ENCODE measurements at regions not wholly inside any gene's neighbourhood (a gene's known extent, or its start where the extent isn't known, plus 50 kb on each side); places are given as distances from the start of the nearest gene placed in this dataset.

DNA sequence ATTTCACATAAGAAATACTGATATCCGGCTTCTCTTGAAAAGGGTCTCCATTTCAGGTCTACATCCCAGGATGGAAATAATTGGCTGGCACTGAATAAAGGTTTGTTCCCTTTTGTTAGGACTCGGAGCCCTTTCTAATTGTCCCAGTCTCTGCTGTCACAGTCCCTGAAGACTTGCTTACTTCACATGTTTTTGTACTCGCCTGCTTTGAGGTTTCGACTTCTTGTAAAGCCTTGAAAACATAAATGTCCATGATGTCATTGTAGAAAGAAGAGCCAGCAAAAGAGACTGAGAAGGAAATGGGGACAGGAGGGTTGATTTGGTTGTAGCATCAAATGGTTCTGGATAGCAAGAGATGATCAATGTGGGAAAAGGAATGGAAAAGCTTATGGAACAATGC lies 963.4 kb upstream of the SEMA6D start:
- H3K9me3 ChIP-seq (ENCODE audit: control insufficient read depth, insufficient read depth, low read depth, low read length): 0 out of 2 replicates have a peak, but pooled peaks cover 12% of the 10 kb centered on the region
- H3K27ac ChIP-seq (ENCODE audit: low read depth, low read length): no peak overlapping the region
- no peak overlapping the region for H3K9ac ChIP-seq (ENCODE audit: low read length)
- H3K36me3 ChIP-seq (ENCODE audit: control insufficient read depth, insufficient read depth, low read length): no peaks in the 10 kb centered on the region
- no peak overlapping the region for H3K4me3 ChIP-seq (ENCODE audit: low read depth, low read length)
- H3K4me1 ChIP-seq (ENCODE audit: control insufficient read depth, insufficient read depth, low read length): no peaks in the 10 kb centered on the region
- no peaks in the 10 kb centered on the region for H3K27me3 ChIP-seq (ENCODE audit: control insufficient read depth, insufficient read depth, low read length)

DNA sequence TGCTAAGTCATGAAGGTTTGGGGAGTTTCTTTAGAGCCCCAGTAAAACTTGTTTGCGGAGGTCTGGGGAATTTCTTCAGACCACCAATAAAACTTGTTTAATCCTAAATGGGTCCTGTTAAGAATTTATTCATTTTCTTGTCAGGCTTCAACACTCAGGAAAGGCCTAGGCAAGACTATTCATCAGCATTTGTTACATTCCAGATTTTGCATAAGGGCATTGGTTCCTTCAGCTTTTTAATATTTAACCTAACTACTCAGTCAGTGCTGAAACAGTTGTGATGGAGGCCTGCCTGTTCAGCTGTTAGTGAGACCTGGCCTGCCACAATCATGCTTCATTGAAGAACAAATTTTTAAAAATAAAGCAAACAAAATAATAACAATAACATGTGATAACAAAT lies 954.2 kb upstream of the SEMA6D start:
- Histone ChIP-seq H3K27ac (ENCODE audit: low read depth, low read length) (no peak overlapping the region), H3K9ac (ENCODE audit: low read length) (no peak overlapping the region), H3K36me3 (ENCODE audit: control insufficient read depth, insufficient read depth, low read length) (no peaks in the 10 kb centered on the region), H3K9me3 (ENCODE audit: control insufficient read depth, insufficient read depth, low read depth, low read length) (peaks cover 10% of the 10 kb centered on the region), H3K4me1 (ENCODE audit: control insufficient read depth, insufficient read depth, low read length) (no peaks in the 10 kb centered on the region), H3K27me3 (ENCODE audit: control insufficient read depth, insufficient read depth, low read length) (no peaks in the 10 kb centered on the region), H3K4me3 (ENCODE audit: low read depth, low read length) (no peak overlapping the region)

DNA sequence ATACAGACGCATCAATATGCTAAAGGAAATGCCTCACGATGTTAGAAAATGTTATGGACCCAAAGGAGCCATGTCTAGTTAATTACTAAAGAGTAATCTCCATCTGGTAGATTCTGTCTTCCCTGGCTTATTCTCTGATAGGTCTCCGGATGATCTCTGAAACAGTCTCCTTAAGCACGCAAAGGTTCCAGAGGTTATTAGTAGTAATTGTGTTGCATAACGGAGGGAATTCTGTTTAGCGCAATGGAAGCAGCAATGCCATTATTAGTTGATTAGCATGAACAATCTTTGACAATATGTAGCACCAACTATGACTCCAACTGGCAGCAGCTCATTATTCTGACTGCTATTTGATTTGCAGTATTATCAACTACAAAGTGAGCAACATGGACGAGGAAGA lies 952.5 kb upstream of the SEMA6D start:
- peaks cover 26% of the 10 kb centered on the region for H3K9me3 ChIP-seq (ENCODE audit: control insufficient read depth, insufficient read depth, low read depth, low read length)
- no peak overlapping the region for H3K9ac ChIP-seq (ENCODE audit: low read length)

DNA sequence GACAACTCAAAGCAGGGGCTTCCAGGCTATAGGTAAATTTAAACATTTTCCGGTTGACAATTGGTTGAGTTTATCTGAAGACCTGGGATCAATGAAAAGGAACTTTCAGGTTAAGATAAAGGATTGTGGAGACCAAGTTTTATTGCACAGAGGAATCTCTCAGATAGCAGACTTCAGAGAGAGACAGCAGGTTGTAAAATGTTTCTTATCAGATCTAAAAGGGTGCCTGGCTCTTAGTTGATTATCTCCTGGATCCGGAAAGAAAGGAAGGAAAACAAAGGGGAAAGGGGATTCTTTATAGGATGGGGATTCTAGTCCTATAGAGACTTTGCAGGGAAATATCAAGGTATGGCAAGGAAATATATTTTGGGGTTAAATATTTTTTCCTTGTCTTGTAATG lies 951.3 kb upstream of the SEMA6D start:
- H3K4me3 ChIP-seq (ENCODE audit: low read depth, low read length): no peak overlapping the region
- H3K36me3 ChIP-seq (ENCODE audit: control insufficient read depth, insufficient read depth, low read length): no peaks in the 10 kb centered on the region
- H3K4me1 ChIP-seq (ENCODE audit: control insufficient read depth, insufficient read depth, low read length): no peaks in the 10 kb centered on the region
- no peaks in the 10 kb centered on the region for H3K27me3 ChIP-seq (ENCODE audit: control insufficient read depth, insufficient read depth, low read length)
- H3K9me3 ChIP-seq (ENCODE audit: control insufficient read depth, insufficient read depth, low read depth, low read length): peaks cover 27% of the 10 kb centered on the region
- H3K27ac ChIP-seq (ENCODE audit: low read depth, low read length): no peak overlapping the region; the same call in 1 of the 2 replicates
- H3K9ac ChIP-seq (ENCODE audit: low read length): no peak overlapping the region

More for the DNA sequence above, 952.5 kb upstream of the SEMA6D start:
- no peaks in the 10 kb centered on the region for H3K27me3 ChIP-seq (ENCODE audit: control insufficient read depth, insufficient read depth, low read length)
- H3K36me3 ChIP-seq (ENCODE audit: control insufficient read depth, insufficient read depth, low read length): no peaks in the 10 kb centered on the region
- H3K4me1 ChIP-seq (ENCODE audit: control insufficient read depth, insufficient read depth, low read length): no peaks in the 10 kb centered on the region
- no peak overlapping the region for H3K4me3 ChIP-seq (ENCODE audit: low read depth, low read length)
- no peak overlapping the region for H3K27ac ChIP-seq (ENCODE audit: low read depth, low read length)

DNA sequence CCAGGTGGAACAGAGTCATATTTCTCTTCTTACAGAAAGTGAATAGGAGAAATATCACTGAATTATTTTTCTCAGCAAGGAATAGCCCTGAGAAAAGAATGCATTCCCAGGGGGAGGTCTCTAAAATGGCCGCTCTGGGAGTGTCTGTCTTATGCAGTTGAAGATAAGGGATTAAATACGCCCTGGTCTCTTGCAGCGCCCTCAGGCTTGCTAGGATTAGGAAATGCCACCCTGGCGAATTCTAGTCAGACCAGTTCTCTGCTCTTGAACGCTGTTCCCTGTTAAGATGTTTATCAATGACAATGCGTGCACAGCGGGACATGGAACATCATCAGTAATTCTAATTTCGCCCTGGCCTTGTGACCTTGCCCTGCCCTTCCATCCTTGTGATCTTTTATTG lies 949.0 kb upstream of the SEMA6D start:
- Histone ChIP-seq H3K9ac (ENCODE audit: low read length) (no peak overlapping the region), H3K4me1 (ENCODE audit: control insufficient read depth, insufficient read depth, low read length) (no peaks in the 10 kb centered on the region), H3K27me3 (ENCODE audit: control insufficient read depth, insufficient read depth, low read length) (no peaks in the 10 kb centered on the region), H3K36me3 (ENCODE audit: control insufficient read depth, insufficient read depth, low read length) (no peaks in the 10 kb centered on the region), H3K9me3 (ENCODE audit: control insufficient read depth, insufficient read depth, low read depth, low read length) (peaks cover 29% of the 10 kb centered on the region), H3K4me3 (ENCODE audit: low read depth, low read length) (no peak overlapping the region), H3K27ac (ENCODE audit: low read depth, low read length) (no peak overlapping the region)

DNA sequence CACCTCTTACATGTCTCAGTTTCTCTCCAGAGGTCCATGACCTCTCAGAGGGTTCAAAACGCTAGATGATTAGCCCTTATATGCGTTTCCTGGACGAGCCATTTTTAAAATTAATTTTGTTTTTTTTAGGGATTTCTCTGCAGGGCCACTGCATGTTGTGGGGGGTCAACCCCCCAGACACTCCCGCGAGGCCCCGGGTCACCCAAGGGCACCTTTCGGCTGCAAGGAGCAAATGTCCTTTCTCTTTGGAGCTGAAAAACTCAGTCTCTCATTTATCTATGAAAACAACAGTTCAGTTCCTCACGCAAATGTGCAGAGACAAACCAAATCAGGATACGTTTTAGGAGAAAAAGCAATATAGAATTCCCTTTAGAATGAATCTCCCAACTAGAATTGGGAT lies 944.3 kb upstream of the SEMA6D start:
- Histone ChIP-seq H3K27me3 (ENCODE audit: control insufficient read depth, insufficient read depth, low read length) (no peaks in the 10 kb centered on the region), H3K4me1 (ENCODE audit: control insufficient read depth, insufficient read depth, low read length) (no peaks in the 10 kb centered on the region), H3K36me3 (ENCODE audit: control insufficient read depth, insufficient read depth, low read length) (no peaks in the 10 kb centered on the region), H3K27ac (ENCODE audit: low read depth, low read length) (no peak overlapping the region), H3K4me3 (ENCODE audit: low read depth, low read length) (no peak overlapping the region), H3K9ac (ENCODE audit: low read length) (no peak overlapping the region), H3K9me3 (ENCODE audit: control insufficient read depth, insufficient read depth, low read depth, low read length) (peaks cover 22% of the 10 kb centered on the region)

DNA sequence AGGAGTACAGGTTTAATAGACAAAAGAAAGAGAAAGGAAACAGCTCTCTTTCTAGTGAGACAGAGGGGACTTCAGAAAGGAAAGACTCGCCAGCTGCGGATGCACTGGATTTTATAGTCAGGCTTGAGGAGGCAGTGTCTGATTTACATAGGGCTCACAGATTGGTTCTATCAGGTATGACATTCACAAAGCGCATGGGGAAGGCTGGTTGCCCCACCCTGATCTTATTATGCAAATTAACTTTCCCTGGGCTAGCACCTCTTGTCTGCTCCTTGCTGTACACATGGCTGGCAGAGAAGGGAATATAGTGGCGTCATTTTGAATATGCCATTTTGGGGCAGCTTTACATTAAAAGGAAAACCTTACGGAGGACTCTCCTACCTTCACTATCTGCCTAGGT lies 938.4 kb upstream of the SEMA6D start:
- no peak overlapping the region for H3K9ac ChIP-seq (ENCODE audit: low read length)
- H3K9me3 ChIP-seq (ENCODE audit: control insufficient read depth, insufficient read depth, low read depth, low read length): no peaks in the 10 kb centered on the region
- H3K27me3 ChIP-seq (ENCODE audit: control insufficient read depth, insufficient read depth, low read length): no peaks in the 10 kb centered on the region
- H3K4me3 ChIP-seq (ENCODE audit: low read depth, low read length): no peak overlapping the region
- no peak overlapping the region for H3K27ac ChIP-seq (ENCODE audit: low read depth, low read length)
- H3K4me1 ChIP-seq (ENCODE audit: control insufficient read depth, insufficient read depth, low read length): no peaks in the 10 kb centered on the region
- H3K36me3 ChIP-seq (ENCODE audit: control insufficient read depth, insufficient read depth, low read length): no peaks in the 10 kb centered on the region

DNA sequence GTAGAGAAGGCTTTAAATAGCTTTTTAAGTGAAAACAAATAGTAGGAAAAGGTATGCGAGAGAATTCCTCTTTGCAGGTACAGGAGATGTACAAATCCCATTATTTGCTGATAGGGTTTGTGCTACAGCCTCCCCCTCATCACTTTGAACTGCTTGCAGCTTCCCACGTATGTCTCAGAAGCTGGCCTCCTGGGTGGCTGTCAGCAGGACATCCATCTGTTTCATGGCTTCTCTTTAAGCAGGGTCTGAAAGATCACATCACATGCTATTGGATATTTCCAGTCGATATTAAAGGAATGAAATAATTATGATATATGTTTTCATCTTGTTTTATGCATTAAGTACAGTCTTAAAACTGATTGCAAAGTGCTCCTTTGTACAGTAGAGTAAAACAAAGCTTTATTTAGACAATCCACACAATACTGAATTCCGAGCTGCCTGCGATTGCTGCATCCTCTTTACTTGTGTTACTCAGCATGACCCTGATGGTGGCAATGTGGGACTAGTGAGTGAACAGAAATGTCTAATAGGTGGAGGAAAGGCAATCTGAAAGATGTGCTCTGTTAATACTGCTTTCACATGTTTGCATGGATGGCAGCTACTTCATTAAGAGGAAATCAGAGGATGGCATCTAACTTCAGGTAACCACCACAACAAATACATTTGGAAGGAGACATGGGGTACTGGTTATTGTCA lies 930.6 kb upstream of the SEMA6D start:
- Histone ChIP-seq H3K4me1 (ENCODE audit: control insufficient read depth, insufficient read depth, low read length) (no peaks in the 10 kb centered on the region), H3K4me3 (ENCODE audit: low read depth, low read length) (no peak overlapping the region), H3K27ac (ENCODE audit: low read depth, low read length) (no peak overlapping the region), H3K27me3 (ENCODE audit: control insufficient read depth, insufficient read depth, low read length) (no peaks in the 10 kb centered on the region), H3K9me3 (ENCODE audit: control insufficient read depth, insufficient read depth, low read depth, low read length) (no peaks in the 10 kb centered on the region), H3K9ac (ENCODE audit: low read length) (no peak overlapping the region), H3K36me3 (ENCODE audit: control insufficient read depth, insufficient read depth, low read length) (no peaks in the 10 kb centered on the region)

DNA sequence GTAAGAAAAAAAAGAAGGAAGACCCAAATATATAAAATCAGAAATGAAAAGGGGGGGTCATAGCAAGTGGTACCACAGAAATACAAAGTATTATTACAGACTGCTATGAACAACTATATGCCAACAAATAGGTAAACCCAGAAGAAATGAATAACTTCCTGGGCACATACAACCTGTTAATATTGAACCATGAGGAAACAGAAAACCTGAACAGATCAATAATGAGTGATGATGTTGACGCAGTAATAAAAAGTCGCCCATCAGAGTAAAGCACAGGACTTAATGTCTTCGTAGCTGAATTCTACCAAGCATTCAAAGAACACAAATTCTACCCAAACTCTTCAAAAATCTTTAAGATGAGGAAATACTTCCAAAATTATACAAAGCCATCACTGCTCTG lies 921.6 kb upstream of the SEMA6D start:
- no peak overlapping the region for H3K9ac ChIP-seq (ENCODE audit: low read length)
- H3K36me3 ChIP-seq (ENCODE audit: control insufficient read depth, insufficient read depth, low read length): no peaks in the 10 kb centered on the region
- H3K9me3 ChIP-seq (ENCODE audit: control insufficient read depth, insufficient read depth, low read depth, low read length): no peaks in the 10 kb centered on the region
- H3K27ac ChIP-seq (ENCODE audit: low read depth, low read length): no peak overlapping the region
- no peaks in the 10 kb centered on the region for H3K27me3 ChIP-seq (ENCODE audit: control insufficient read depth, insufficient read depth, low read length)
- no peak overlapping the region for H3K4me3 ChIP-seq (ENCODE audit: low read depth, low read length)
- no peaks in the 10 kb centered on the region for H3K4me1 ChIP-seq (ENCODE audit: control insufficient read depth, insufficient read depth, low read length)

DNA sequence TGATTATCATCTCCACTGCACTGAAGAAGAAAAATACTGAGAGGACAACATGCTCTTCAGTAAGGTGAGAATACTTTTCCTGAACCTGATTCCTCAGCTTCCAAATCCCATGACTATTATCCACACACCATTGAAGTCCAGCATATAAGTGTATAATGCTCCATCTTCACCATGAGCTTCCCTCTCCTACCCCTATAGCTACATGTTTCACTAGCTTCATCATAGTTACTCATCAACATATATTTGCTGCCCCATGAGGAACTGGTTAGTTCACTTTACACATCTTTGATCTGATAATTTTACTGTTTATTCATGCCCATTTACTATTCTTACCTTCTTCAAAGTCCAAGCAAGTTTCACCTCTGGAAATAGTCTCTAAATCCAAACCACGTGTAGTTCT lies 908.5 kb upstream of the SEMA6D start:
- Histone ChIP-seq H3K9me3 (ENCODE audit: control insufficient read depth, insufficient read depth, low read depth, low read length) (no peaks in the 10 kb centered on the region), H3K27ac (ENCODE audit: low read depth, low read length) (no peak overlapping the region), H3K4me3 (ENCODE audit: low read depth, low read length) (no peak overlapping the region), H3K4me1 (ENCODE audit: control insufficient read depth, insufficient read depth, low read length) (no peaks in the 10 kb centered on the region), H3K9ac (ENCODE audit: low read length) (no peak overlapping the region), H3K27me3 (ENCODE audit: control insufficient read depth, insufficient read depth, low read length) (no peaks in the 10 kb centered on the region), H3K36me3 (ENCODE audit: control insufficient read depth, insufficient read depth, low read length) (no peaks in the 10 kb centered on the region)

DNA sequence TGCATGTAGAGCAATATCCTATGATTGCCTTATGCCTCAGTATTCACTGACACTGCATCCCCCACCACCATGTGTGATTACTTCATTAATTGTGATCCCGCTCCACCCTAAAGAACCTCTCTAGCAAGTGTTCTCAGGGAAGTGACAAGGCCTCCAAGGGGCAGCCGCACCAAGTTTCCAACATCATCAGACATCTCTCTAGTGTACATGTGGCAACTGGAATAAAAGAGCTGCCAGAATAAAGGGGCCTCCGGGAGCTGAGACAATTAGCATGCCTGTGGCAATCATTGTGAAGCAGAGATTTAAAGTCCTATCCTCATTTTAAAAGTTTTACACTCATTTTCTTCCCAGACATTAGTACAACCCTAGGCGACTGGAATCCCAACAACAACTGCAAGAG lies 902.1 kb upstream of the SEMA6D start:
- no peaks in the 10 kb centered on the region for H3K4me1 ChIP-seq (ENCODE audit: control insufficient read depth, insufficient read depth, low read length)
- H3K4me3 ChIP-seq (ENCODE audit: low read depth, low read length): no peak overlapping the region
- no peaks in the 10 kb centered on the region for H3K36me3 ChIP-seq (ENCODE audit: control insufficient read depth, insufficient read depth, low read length)
- H3K27me3 ChIP-seq (ENCODE audit: control insufficient read depth, insufficient read depth, low read length): no peaks in the 10 kb centered on the region
- no peak overlapping the region for H3K27ac ChIP-seq (ENCODE audit: low read depth, low read length)
- no peak overlapping the region for H3K9ac ChIP-seq (ENCODE audit: low read length)
- no peaks in the 10 kb centered on the region for H3K9me3 ChIP-seq (ENCODE audit: control insufficient read depth, insufficient read depth, low read depth, low read length)

DNA sequence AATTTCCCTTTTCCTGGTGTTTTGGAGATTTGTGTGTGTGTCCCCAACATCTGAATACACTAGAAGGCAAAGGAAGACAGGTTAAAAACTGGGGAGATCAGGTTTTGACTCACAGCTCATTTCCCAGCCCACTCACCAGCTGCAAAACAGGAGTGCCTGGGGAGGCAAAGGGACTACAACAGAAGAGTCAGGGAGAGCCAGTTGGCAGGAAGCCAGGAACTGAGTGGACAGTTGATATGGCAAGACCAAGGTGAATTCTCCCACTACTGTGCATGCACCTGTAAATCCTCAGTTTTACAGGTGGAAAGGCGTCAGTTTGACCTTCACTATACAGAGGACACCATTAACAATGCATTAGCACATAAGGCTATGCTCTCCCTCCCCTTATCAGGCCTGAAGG lies 901.5 kb upstream of the SEMA6D start:
- Histone ChIP-seq H3K27ac (ENCODE audit: low read depth, low read length) (no peak overlapping the region), H3K4me3 (ENCODE audit: low read depth, low read length) (no peak overlapping the region), H3K9me3 (ENCODE audit: control insufficient read depth, insufficient read depth, low read depth, low read length) (no peaks in the 10 kb centered on the region), H3K9ac (ENCODE audit: low read length) (no peak overlapping the region), H3K27me3 (ENCODE audit: control insufficient read depth, insufficient read depth, low read length) (no peaks in the 10 kb centered on the region), H3K36me3 (ENCODE audit: control insufficient read depth, insufficient read depth, low read length) (no peaks in the 10 kb centered on the region), H3K4me1 (ENCODE audit: control insufficient read depth, insufficient read depth, low read length) (no peaks in the 10 kb centered on the region)

Measured in HUES6 (cell line).